Small intestine (tissue), 7 donors: ENCODE measurements at regions not wholly inside any gene's neighbourhood (a gene's known extent, or its start where the extent isn't known, plus 50 kb on each side); places are given as distances from the start of the nearest gene placed in this dataset.
"Not testable (repeated sequence)": the region's sequence is repeated elsewhere in the genome, so short reads cannot be mapped to it uniquely, and the experiment has no call there.

Experiments
- DNase-seq, 2 donors: peaks; one replicate each; pipeline versions ENCODE4 v3.0.0 to v3.0.0-alpha.2; 2013
- FAIRE-seq: peaks from 2 replicates; lab custom pipeline; 2012; peaks lifted over from hg19 to GRCh38; lab: Jason Lieb, UNC
- H3K27ac ChIP-seq, 3 donors: one replicate each; pipeline ENCODE4 v1.5.1; 2013; ENCODE audit warnings: low read length in 2 of 3, mild to moderate bottlenecking in 2 of 3, control low read depth in 1 of 3, inconsistent platforms in 1 of 3, low read depth in 1 of 3, moderate library complexity in 1 of 3
- H3K27me3 ChIP-seq, 3 donors: one replicate each; pipeline ENCODE4 v1.6.1; 2013; ENCODE audit warnings: low read length in 3 of 3, inconsistent platforms in 1 of 3; ENCODE audit not compliant: control insufficient read depth in 3 of 3, insufficient read depth in 3 of 3
- H3K36me3 ChIP-seq, 3 donors: one replicate each; pipeline ENCODE4 v1.6.1; 2013; ENCODE audit warnings: low read length in 3 of 3, inconsistent platforms in 1 of 3, low read depth in 1 of 3, mild to moderate bottlenecking in 1 of 3, moderate library complexity in 1 of 3; ENCODE audit not compliant: control insufficient read depth in 3 of 3, insufficient read depth in 2 of 3
- H3K4me1 ChIP-seq, 3 donors: one replicate each; pipeline ENCODE4 v1.6.1; 2013; ENCODE audit warnings: low read length in 2 of 3, inconsistent platforms in 1 of 3, low read depth in 1 of 3, mild to moderate bottlenecking in 1 of 3, moderate library complexity in 1 of 3; ENCODE audit not compliant: control insufficient read depth in 3 of 3, insufficient read depth in 2 of 3
- H3K4me3 ChIP-seq, 3 donors: one replicate each; pipeline ENCODE4 v1.5.1; 2013; ENCODE audit warnings: low read length in 3 of 3, control low read depth in 1 of 3, inconsistent platforms in 1 of 3, low read depth in 1 of 3, mild to moderate bottlenecking in 1 of 3, moderate library complexity in 1 of 3
- H3K9me3 ChIP-seq, 2 donors: one replicate each; pipeline ENCODE4 v1.6.1; 2013; ENCODE audit warnings: low read depth in 1 of 2, low read length in 1 of 2; ENCODE audit not compliant: control insufficient read depth in 2 of 2, insufficient read depth in 1 of 2
- WGBS, 3 donors: extraction: QIAGEN DNeasy Blood & Tissue Kit; methylation state at CpG; one replicate each; pipeline ENCODE4 v1.1.7; 2013; 5-methylcytosine and 5-hydroxymethylcytosine counted together
- donor health status: healthy with polysubstance abuse.
- donor health status: control.
- donor health status: control.
- donor health status: Bipolar disorder and iron deficiency.
- donor health status: healthy.

GRCh38 chr13:30829833-30830637 lies 76.0 kb upstream of the MEDAG start:
- WGBS, 3 donors, result 81 to 83% (median 82%) methylated on average over 10 of the region's 10 CpGs
- FAIRE-seq (no peak), DNase-seq (no peak)
- Histone ChIP-seq H3K4me3 (no peak overlapping the region), H3K9me3 (peaks cover 0 to 8% of the 10 kb centered on the region in 2 donors), H3K4me1 (peaks cover 0 to 33% (median 6%) of the 10 kb centered on the region in 3 donors), H3K27me3 (no peaks in the 10 kb centered on the region), H3K36me3 (no peaks in the 10 kb centered on the region), H3K27ac (no peak overlapping the region)

DNA sequence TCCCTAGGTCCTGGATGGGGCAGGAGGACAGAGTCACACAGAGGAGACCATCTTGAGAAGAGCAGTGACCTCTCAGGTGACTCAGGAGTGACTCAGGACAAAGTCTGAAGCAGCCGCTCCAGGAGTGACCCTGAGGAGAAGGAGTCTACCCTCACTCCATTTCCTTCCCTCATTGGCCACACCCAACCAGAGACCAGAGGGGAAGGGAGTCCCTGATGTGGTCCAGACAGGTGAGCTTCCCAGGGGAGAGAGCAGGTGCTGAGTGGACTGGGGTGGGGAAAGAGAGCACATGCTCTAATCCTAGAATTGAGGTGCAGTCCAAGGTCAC lies 75.5 kb upstream of the MEDAG start:
- FAIRE-seq, result no peak
- H3K36me3 ChIP-seq, result no peaks in the 10 kb centered on the region
- DNase-seq, result peak; percentile 22 to 39
- no peaks in the 10 kb centered on the region for H3K27me3 ChIP-seq
- H3K4me3 ChIP-seq, result no peak overlapping the region
- 62 to 86% (median 67%) methylated on average over 1 of the region's 1 CpG for WGBS, 3 donors
- no peak overlapping the region for H3K27ac ChIP-seq
- peaks cover 0 to 38% (median 11%) of the 10 kb centered on the region in 3 donors for H3K4me1 ChIP-seq
- peaks cover 0 to 8% of the 10 kb centered on the region in 2 donors for H3K9me3 ChIP-seq

GRCh38 chr13:30831515-30831914 lies 74.6 kb upstream of the MEDAG start:
- no peak overlapping the region for H3K27ac ChIP-seq
- peaks cover 0 to 44% (median 11%) of the 10 kb centered on the region in 3 donors for H3K4me1 ChIP-seq
- 59 to 81% (median 66%) methylated on average over 4 of the region's 4 CpGs for WGBS, 3 donors
- H3K4me3 ChIP-seq, result no peak overlapping the region
- H3K27me3 ChIP-seq, result no peaks in the 10 kb centered on the region
- no peaks in the 10 kb centered on the region for H3K36me3 ChIP-seq
- H3K9me3 ChIP-seq, result peaks cover 0 to 8% of the 10 kb centered on the region in 2 donors
- DNase-seq (no peak), FAIRE-seq (no peak)

DNA sequence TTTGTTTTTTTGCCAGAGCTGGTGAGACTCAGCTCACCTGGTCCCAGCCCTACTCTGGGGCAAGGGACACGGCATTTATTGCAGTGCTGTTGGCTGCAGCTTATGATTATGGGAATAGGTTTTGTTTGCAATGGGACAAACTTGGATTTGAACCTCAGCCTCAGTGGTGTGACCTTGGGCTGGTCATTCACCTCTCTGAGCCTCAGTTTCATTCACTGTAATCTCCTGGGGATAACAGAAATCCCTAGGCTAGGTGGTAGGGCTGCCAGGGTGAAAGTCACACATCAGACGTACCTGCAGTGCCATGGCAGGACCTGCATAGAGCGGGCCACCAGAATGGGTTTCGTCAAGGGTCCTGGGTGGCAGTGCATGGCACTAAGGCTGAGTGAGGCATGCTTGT lies 73.7 kb upstream of the MEDAG start:
- H3K27me3 ChIP-seq, result no peaks in the 10 kb centered on the region
- H3K36me3 ChIP-seq, result no peaks in the 10 kb centered on the region
- no peak for FAIRE-seq
- DNase-seq, result peak; percentile 35 to 51
- peak overlapping the region in 2 of 3 donors; percentile 65 to 83 for H3K27ac ChIP-seq
- 12 to 68% (median 32%) methylated on average over 4 of the region's 4 CpGs for WGBS, 3 donors
- H3K9me3 ChIP-seq, result peaks cover 0 to 8% of the 10 kb centered on the region in 2 donors
- H3K4me1 ChIP-seq, result peaks cover 0 to 47% (median 11%) of the 10 kb centered on the region in 3 donors
- H3K4me3 ChIP-seq, result no peak overlapping the region

DNA sequence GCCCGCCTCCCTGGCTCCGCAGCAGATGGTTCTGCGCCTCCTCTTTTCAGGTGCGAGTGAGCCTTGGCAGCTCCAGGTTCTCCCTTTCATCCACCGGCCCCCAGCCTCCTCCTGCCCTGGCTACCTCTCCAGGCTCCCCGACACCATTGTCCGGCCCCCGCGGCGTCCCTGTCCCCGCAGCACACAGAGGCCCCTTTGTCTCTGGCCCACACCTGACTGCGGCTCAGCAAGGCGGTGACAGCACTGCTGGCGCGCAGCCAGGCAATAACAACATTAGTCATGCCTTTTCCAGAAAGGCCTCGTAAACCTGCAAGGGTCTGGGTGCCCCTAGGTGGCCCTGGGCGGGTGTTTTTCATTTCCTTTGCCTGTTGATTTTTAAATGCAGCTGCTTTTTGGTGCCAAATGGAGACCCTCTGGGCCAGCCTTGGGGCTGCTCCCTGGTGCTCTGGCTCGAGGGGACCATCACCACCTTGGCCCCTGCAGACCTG lies 73.2 kb upstream of the MEDAG start:
- H3K27me3 ChIP-seq, result no peaks in the 10 kb centered on the region
- no peak for FAIRE-seq
- no peak overlapping the region for H3K4me3 ChIP-seq
- H3K36me3 ChIP-seq, result no peaks in the 10 kb centered on the region
- WGBS, 3 donors, result 8 to 34% (median 10%) methylated on average over 12 to 18 of the region's 18 CpGs
- H3K4me1 ChIP-seq, result peaks cover 0 to 49% (median 11%) of the 10 kb centered on the region in 3 donors
- peaks cover 0 to 8% of the 10 kb centered on the region in 2 donors for H3K9me3 ChIP-seq
- peak; percentile 86 to 98 for DNase-seq
- peak overlapping the region in 2 of 3 donors; percentile 78 for H3K27ac ChIP-seq

DNA sequence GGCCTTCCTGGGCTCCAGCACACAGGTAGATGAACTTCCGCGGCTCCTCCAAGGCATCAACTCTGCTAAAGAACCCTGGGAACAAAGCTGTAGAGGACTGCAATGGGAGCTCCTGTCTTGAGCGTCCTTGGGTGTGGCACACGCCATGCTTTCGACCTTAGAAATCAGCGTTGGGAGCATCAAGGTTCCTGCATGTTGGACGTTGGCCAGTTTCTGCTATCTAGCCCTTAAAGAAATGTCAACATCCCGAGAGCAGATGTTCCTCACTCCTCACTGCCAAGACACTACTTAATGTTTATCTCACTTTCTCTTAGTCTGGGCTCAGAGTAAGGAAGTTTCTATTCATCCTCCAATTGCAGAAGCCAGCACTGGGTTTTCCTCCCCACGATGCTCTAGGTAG lies 70.6 kb upstream of the MEDAG start:
- H3K36me3 ChIP-seq, result no peaks in the 10 kb centered on the region
- H3K27ac ChIP-seq, result peak overlapping the region in 1 of 3 donors; percentile 6
- H3K4me1 ChIP-seq, result peaks cover 0 to 49% (median 11%) of the 10 kb centered on the region in 3 donors
- no peaks in the 10 kb centered on the region for H3K9me3 ChIP-seq
- FAIRE-seq (no peak), DNase-seq (peak; percentile 80 to 90)
- WGBS, 3 donors, result 7 to 37% (median 32%) methylated on average over 9 of the region's 9 CpGs
- no peak overlapping the region for H3K4me3 ChIP-seq
- H3K27me3 ChIP-seq, result no peaks in the 10 kb centered on the region

- Histone ChIP-seq H3K9me3 (no peaks in the 10 kb centered on the region), H3K4me1 (peaks cover 0 to 35% (median 8%) of the 10 kb centered on the region in 3 donors), H3K27ac (no peak overlapping the region), H3K36me3 (no peaks in the 10 kb centered on the region), H3K27me3 (no peaks in the 10 kb centered on the region), H3K4me3 (no peak overlapping the region)
- FAIRE-seq, result no peak
- WGBS, 3 donors, result 77 to 88% (median 78%) methylated on average over 11 of the region's 11 CpGs
- DNase-seq, result no peak
These were observed 68.6 kb upstream of the MEDAG start for GRCh38 chr13:30837227-30838159.

GRCh38 chr13:30839636-30840035 lies 66.4 kb upstream of the MEDAG start:
- WGBS, 3 donors, result 94 to 100% (median 95%) methylated on average over 7 to 29 of the region's 30 CpGs
- FAIRE-seq, result not testable (repeated sequence)

More at GRCh38 chr13:30839636-30840035, 66.4 kb upstream of the MEDAG start:
- H3K4me1 ChIP-seq, result peaks cover 0 to 19% (median 5%) of the 10 kb centered on the region in 3 donors
- DNase-seq, H3K4me3 ChIP-seq, H3K36me3 ChIP-seq, H3K27me3 ChIP-seq, H3K27ac ChIP-seq, H3K9me3 ChIP-seq: not testable (repeated sequence)
